ENCODE measurements at regions not wholly inside any gene's neighbourhood (a gene's known extent, or its start where the extent isn't known, plus 50 kb on each side); places are given as distances from the start of the nearest gene placed in this dataset.

DNA sequence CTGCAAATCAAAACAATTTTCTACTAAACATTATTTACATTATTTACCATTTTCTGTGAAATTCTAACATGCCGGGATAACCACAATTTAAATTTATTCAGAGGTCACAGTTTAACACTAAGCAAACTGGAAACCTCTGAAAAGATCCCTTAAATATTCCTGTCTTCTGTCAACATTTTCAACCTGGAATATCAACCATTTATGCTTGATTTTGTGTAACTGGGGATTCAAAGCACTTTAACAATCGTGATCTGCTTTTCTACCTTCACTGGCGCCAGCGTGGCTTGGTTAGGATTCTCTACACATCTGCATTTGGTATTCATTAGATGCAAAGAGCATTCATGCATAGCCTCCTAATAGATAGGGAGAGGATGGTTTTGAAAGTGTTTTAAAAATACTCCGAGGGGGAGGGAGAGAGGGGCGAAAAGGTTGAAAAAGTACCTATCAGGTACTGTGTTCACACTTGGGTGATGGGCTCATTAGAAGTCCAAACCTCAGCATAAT, 59.9 kb upstream of the RAB12 start:
- FAIRE-seq (no peak), DNase-seq (ENCODE audit: insufficient read length, low spot score) (no peak)
- TF ChIP-seq POLR2A (IDR thresholded peaks at IDR 0.05; ENCODE audit: low read depth, low read length) (no peak), SPI1 (IDR thresholded peaks at IDR 0.05; ENCODE audit: low read depth, low read length) (no peak)

DNA sequence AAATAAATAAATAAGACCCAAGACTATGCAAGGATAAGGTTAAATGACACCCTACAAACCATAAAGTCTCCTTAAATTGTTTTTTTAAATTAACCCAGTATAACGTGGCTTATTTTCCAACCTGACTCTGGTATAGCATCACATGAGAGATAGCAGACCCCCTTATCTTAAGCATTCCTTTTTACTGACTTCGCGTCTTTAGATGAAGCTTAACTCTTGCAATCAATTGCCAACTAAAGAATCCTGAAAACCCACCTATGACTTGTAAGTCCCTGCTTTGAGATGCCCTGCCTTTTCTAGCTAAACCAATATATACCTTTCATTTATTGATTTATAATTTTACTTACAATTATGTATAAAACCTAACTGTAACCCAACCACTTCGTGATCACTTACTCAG, 57.1 kb upstream of the RAB12 start:
- FAIRE-seq, result no peak
- TF ChIP-seq TAF1 (IDR thresholded peaks at IDR 0.05; ENCODE audit: low read depth, low read length), result no peak
- no peak for TF ChIP-seq POLR2A (IDR thresholded peaks at IDR 0.05; ENCODE audit: low read depth, low read length)
- TF ChIP-seq PAX5 (IDR thresholded peaks at IDR 0.05; ENCODE audit: insufficient read depth, low read length, severe bottlenecking), result no peak
- TF ChIP-seq POLR2AphosphoS5 (IDR thresholded peaks at IDR 0.05; ENCODE audit: low read depth, low read length), result no peak
- no peak for TF ChIP-seq POU2F2 (IDR thresholded peaks at IDR 0.05; ENCODE audit: low read depth, low read length)
- no peak for TF ChIP-seq SPI1 (IDR thresholded peaks at IDR 0.05; ENCODE audit: low read depth, low read length)

DNA sequence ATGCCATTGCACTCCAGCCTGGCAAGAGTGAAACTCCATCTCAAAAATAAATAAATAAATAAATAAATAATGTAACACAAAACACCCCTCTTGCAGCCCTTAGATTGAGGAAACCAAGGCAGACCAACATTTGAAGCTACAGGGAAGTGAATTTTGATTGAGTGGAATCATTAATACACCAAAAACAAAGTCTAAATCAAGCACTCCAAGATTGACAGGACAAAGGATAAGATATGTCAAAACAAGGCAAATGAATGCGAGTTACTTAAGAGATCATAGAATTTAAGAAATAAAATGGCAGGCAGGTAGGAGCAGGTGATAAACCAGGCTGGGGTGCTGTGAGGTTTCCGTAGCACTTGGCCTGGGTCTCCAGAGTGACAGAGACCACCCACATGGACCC, 54.9 kb upstream of the RAB12 start:
- DNase-seq (ENCODE audit: insufficient read length, low spot score) (no peak), FAIRE-seq (no peak)
- TF ChIP-seq POLR2A (IDR thresholded peaks at IDR 0.05; ENCODE audit: low read depth, low read length), result no peak
- no peak for TF ChIP-seq SPI1 (IDR thresholded peaks at IDR 0.05; ENCODE audit: low read depth, low read length)
- no peak for TF ChIP-seq PAX5 (IDR thresholded peaks at IDR 0.05; ENCODE audit: insufficient read depth, low read length, severe bottlenecking)
- no peak for TF ChIP-seq POU2F2 (IDR thresholded peaks at IDR 0.05; ENCODE audit: low read depth, low read length)
- no peak for TF ChIP-seq POLR2AphosphoS5 (IDR thresholded peaks at IDR 0.05; ENCODE audit: low read depth, low read length)
- no peak for TF ChIP-seq TAF1 (IDR thresholded peaks at IDR 0.05; ENCODE audit: low read depth, low read length)

More for the DNA sequence above, 57.1 kb upstream of the RAB12 start:
- no peak for DNase-seq (ENCODE audit: insufficient read length, low spot score)

DNA sequence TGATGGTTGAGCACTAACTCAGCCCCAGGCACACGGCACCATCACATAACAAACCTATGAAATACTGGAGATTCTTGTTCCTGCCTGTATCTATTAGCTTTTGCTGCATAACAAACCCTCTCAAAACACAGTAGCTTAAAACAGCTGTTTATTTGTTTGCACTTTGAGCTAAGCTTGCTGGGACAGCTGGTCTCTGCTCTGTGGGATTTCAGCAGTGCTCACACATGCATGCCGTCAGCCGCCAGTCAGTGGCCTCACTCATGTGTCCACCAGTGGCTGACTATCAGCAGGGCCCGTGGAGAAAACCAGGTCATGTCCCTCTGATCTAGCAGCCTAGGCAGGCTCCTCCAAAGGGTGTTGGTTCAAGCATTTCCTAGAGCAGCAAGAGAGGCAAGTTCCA, 52.8 kb upstream of the RAB12 start:
- DNase-seq (ENCODE audit: insufficient read length, low spot score) (no peak), FAIRE-seq (no peak)
- TF ChIP-seq TAF1 (IDR thresholded peaks at IDR 0.05; ENCODE audit: low read depth, low read length), result no peak
- no peak for TF ChIP-seq SPI1 (IDR thresholded peaks at IDR 0.05; ENCODE audit: low read depth, low read length)
- TF ChIP-seq POLR2A (IDR thresholded peaks at IDR 0.05; ENCODE audit: low read depth, low read length), result no peak
- no peak for TF ChIP-seq POU2F2 (IDR thresholded peaks at IDR 0.05; ENCODE audit: low read depth, low read length)
- no peak for TF ChIP-seq POLR2AphosphoS5 (IDR thresholded peaks at IDR 0.05; ENCODE audit: low read depth, low read length)
- TF ChIP-seq PAX5 (IDR thresholded peaks at IDR 0.05; ENCODE audit: insufficient read depth, low read length, severe bottlenecking), result no peak

Data from GM12891 (cell line).